Suppressor macrophage treated with lipopolysaccharide for 4 hours (primary cell): ENCODE measurements at regions not wholly inside any gene's neighbourhood (a gene's known extent, or its start where the extent isn't known, plus 50 kb on each side); places are given as distances from the start of the nearest gene placed in this dataset.
A peak's percentile ranks its signal among the peaks of the same experiment; 100 is the strongest.
"Not testable (repeated sequence)": the region's sequence is repeated elsewhere in the genome, so short reads cannot be mapped to it uniquely, and the experiment has no call there.

Source experiments
- DNase-seq: peaks from one replicate; pipeline ENCODE4 v3.0.0-alpha.2; 2020

DNA sequence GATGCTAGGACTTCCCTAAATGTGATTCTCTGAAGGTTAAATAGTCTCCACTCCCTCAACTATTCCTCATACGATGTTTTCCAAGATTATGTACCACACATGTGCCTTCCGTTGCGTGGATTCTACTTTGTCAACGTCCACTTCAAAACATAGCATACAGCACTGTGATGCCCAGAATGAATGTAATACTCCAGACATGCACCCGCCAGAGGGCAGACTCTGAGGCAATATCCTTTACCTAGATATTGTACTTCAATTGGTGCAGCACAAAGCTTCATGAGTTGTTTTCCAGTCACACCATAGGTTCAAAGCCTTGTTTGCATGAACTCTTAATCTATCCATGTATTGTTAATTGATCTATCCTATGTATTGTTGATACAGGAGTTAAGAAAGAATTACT is 201.0 kb upstream of the NABP1 start:
- DNase-seq, result no peak

DNA sequence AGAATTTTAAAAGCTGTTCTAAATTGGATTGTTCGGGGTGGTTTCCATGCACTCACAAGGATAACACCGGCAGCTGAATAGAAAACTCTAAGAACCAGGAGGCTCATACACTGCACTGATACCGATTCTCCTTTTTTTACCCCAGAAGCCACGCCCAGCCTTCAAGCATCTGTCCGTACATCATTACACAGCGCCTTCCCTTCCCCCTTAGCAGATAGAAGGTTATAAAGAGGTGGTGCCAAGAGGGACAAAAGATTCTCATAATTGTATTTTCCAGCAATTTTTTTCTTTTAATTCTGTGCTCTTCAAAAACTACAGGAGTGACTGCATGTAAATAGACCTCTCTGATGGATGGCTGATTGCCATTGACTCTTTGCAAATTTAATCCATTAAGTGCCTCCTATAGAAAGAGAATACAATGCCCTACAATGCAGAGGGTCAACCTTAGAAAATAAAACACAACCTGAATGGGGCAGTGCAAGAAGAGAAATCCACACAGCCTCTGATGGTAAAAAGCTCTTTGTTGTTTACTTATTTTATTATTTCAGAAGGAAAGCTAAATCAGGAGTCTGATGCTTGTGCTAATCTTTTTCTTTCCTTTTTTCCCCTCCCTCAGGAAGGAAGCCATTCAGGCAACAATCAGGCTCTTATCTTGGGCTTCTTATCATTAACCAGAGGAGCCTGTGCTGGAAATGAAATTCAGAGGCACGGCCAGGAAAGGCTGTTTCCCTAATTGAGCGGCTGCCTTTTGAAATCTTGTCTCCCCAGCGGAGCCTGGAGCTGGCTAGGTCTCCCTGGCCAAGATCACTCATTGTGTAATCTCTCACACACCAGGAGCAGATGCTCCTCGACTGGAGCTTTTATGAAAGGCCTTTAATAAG is 198.9 kb upstream of the NABP1 start:
- DNase-seq, result no peak

DNA sequence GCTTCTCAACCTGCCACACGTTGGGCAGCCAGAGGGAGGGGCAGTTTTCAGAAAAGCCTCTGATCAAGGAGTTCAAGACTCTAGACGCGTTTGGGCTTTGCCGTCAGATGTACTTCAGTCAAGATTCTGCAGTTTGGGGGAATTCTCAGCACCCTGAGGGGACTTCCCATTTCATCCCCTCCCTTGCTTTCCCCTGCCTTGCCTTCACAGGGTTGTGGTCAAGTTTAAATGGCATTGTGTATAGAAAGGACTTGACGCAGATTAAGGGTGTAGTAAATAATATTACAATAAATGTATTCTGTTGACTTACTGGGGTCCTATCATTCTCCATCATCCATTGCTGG is 198.3 kb upstream of the NABP1 start:
- peak; percentile 35 for DNase-seq

DNA sequence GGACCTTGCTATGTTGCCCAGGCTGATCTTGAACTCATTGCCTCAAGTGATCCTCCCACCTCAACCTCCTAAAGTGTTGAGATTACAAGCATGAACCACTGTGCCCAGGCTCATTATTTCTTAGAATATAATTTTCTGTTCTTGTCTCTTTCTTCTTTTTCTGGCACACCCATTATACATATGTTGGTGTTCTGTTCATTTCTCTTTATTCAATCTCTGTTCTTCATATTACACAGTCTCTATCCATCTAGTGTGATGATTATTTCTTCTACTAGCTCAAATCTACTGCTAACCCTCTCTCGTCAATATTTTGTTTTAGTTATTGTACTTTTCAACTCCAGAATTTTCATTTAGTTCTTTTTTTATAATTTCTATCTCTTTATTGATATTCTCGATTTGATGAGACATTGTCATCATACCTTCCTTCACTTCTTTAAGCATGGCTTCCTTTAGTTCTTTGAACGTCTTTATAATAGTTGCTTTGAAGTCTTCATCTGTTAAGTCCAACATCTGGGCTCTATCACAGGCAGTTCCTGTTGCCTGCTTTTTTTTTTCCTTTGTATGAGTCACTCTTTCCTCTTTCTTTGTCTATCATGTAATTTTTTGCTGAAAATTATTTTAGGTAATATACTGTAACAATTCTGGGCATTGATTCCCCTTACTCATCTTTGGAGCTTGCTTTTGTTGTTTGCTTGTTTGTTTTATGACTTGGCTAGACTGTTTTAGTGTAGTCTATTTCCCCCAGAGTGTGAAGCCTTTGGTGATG is 196.4 kb upstream of the NABP1 start:
- DNase-seq, result no peak

DNA sequence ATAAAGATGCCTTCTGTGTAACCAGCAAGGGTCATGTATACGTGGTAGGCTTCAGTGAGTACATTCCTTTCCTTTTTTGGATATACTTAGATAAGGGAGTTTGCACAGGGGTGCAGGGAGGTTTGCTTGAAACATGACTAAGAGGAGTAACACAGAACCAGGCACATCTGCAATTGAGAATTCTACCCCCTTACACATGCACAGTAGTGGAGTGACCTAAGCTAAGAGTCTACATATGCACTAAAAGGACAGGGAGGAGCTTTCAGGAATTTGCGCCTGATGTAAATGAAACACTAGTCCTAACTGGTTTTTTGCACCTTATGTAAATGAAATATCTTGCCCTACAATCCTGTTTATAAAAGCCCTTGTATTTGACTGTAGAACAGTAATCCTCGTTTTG is 194.8 kb upstream of the NABP1 start:
- DNase-seq, result no peak

DNA sequence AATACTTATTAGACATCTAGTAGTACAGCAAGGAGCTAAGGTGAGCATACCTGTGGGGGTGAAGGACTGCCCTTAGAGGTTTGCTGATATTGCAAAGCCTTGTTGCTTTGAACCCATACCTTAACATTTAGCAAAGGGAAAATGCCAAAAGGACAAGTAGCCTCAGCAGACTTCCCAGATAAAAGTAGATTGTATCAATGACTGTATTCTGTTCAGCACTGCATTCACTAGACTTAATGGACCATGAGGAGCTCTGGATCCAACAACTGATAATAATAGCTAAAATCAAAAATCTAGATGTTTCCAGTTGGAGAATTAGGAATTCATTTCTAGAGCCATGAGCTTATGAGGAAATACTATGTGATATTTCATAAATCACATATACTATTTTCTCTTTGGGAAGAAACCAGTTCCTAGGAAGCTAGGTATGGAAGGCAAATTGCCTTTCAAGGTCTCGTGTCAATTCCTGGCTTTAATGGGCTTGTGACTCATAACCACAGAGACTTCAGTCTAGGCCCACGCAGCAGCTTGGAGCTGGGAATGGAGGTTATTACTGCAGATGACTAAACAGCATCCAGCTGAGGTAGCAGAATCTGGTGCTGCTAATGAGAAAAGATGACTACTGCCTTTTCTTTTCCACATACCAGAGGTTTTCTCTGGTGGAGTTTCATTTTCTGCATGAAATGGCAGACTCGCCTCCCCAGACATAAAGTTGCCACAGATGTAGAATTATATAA is 191.2 kb upstream of the NABP1 start:
- DNase-seq, result peak; percentile 93

DNA sequence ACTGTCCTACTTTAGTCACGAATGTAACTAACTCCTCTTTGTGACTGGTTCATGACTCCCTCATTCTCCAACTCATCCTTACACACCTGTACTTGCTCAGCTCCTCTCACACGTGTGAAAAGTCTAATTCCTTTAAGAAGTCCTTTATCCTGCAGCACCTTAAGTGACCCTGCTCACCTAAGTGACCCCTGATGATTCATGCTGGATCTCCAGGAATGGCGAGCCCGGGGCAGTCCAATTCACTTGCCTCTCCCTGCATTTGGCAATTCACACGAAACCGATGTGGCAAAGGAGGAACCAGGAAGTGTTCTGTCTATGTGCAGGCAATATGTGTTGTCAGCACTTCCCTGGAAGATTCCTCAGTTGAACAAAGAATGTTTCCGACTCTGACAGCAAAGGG is 189.8 kb upstream of the NABP1 start:
- peak; percentile 39 for DNase-seq

DNA sequence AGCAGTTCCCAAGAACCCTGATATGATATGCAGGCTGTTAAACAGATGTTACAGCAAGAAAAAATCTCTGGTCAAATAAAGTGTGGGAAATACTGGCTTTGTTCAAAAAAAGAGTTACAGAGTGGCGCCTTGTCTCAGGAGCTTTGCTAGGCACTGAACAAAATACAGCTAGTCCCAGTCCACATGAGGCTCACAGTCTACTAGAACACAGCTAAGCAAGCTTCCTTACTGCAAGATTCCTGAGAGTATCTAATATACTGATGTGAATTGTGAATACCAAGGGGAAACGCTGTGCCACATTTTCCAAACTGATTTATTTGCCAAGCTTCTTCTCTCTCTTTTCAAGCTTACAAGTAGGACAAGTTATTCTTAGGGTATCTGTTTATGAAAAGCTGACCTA is 188.8 kb upstream of the NABP1 start:
- no peak for DNase-seq

DNA sequence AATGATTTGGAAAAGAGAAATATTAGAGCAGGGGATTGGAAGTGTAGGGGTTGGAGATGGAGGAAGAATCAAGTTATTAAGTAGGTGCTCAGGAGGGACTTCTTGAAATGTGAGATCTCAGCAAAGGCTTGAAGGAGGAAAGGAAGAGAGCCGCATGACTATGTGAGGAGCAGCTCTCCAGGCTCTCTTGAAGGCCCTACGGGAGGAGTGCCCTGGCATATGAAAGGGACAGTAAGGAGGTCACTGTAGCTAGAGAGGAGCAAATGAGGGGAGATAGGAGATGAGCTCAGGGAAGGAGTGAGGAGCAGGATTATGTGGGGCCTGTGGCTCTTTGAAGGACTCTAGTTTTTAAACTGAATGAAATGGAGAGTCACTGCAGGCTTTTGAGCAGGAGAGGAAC is 181.1 kb upstream of the NABP1 start:
- DNase-seq, result no peak

DNA sequence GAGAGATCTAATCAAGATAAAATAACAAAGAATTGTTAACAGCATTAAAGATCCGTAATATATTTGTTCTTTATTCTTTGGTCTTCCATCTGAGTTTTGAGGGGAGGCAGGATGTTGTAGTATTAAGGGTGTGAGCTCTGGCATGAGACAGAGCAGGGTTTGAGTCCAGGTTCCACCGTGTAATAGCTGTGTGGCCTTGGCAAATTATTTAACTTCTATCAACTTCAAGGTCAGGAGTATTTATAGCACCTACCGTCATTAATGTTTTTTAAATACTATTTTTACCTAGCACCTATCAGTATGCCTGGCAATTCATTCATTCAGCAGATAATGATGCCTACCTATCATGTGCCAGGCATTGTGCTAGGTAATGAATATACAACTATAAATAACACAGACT is 180.1 kb upstream of the NABP1 start:
- no peak for DNase-seq

DNA sequence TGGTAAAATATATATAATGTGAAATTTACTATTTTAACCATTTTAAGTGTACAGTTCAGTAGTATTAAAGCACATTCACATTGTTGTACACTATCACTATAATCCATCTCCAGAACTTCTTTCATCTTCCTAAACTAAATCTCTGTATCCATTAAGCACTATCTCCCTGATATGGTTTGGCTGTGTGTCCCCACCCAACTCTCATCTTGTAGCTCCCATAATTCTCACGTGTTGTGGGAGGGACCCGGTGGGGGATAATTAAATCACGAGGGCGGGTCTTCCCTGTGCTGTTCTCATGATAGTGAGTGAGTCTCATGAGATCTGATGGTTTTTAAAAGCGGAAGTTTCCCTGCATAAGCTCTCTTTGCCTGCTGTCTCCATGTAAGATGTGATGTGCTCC is 178.9 kb upstream of the NABP1 start:
- no peak for DNase-seq

DNA sequence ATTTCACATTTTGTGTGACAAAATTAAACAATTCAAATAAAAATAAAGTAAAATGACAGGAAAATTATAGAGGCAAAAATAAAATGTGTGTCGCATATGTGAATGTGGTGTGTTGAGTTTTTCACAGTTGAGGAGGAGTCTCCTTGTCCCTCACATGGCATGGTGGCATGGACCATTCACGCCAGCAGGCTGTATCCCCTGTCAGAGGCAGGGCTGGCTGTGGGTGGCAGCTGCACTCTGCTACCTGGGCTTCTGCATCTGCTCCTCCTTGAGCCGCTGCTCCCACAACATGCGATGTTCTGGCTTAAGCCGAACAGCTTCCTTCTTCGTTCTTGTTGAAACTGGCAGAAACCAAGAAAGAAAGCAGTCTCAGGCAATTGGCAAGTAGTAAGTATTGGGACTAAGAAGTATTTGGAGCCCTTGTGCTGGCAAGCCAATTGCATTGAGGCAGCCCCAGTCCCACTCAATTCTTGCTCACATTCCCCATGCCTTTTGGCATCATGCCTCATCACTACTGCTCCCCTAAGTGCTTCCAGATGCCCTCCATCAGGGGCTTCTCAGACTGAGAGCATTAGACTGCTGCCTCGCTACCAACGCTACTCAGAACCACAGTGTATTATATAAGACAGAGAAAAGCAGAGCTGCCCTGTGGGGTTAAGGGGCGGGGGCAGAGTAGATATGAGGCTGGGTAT is 177.9 kb upstream of the NABP1 start:
- no peak for DNase-seq

DNA sequence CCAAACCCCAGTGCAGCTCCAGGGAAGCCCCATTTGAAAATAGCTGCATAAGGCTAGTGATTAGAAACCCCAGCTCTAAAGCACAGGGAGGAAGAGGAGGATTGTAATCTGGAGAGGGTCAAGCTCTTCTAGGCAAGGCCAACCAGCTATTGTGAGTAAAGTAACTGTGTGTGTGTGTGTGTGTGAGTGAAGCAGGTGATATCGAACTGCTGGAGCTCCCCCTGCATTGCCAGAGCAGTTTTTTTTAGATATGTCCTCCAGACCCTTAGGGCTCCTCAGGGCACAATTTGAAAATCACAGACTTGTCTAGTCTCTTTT is 177.4 kb upstream of the NABP1 start:
- DNase-seq, result no peak

DNA sequence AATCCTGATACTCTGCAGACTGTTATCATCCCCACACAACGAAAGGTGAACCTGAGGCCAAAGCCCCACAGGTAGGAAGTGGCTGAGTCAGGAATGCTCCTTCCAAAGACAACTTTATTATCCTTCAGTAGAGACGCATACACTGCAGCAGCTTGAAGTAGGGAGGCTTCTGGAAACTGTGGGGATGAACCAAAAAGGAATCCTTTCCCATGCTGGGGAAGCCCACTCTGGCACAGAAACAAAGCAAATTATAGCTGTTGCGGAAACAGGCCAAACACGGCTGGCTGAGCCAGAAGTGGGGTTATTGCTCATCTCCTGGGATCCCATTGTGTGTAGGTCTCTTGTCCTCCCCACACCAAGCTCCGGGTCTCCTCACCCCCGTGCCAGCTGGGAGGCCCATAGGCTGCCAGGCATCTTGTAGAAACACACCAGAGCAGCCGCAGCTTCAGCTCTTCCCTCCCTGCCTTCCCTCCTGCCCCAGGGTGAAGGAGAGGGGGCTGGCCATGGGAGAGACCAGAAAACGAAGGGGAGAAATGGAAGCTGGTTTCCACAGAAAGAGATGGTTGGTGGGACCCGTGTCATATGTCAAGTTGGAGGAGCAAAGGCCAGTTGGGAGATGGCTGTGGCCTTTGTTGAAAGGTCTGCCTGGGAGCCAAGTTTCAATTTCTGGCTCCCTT is 176.9 kb upstream of the NABP1 start:
- DNase-seq, result no peak

DNA sequence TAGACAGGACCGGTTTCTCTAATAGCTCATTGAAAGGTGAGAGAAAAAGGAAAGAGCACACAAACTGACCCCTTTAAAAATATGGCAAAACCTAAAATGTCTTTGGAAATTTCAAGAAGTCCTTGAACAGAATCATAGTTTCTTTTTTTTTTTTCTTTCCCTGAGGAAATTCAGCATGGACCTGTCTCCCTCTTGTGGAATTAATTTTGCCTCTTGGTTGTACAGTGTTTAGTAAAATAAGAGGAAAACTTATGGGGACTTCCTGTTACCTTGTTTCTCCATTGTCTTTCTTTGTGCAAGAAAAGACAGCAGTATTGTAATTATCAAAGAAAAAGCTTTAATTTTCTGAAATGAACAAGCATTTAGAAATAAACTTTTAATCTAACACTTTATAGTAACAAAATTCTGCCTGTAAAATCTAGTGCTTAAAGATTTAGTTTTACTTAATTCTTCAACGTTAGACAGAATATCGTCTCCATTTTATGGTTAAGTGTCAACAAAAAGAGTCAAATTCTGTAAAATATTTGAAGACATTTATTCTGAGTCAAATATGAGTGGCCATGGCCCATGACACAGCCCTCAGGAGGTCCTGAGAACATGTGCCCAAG is 176.3 kb upstream of the NABP1 start:
- DNase-seq, result peak; percentile 42

DNA sequence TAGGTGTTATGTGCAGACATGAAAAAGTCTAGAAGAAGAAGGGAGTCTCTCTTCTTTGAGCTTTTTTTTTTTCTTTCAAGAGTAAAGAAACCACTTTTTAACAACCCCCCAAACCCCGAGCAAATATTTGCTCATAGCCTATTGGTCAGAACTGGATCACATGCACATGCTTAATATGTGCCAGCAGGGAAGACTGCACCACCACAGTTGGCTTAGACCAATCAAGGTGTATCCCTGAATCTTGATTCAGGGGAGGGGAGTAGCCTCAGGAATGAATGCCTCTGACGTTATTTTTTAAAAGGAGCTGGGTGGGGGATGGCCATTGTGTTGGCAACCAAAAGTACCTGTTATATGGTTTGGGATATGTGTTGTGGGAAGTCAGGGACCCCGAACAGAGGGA is 171.4 kb upstream of the NABP1 start:
- DNase-seq, result no peak

DNA sequence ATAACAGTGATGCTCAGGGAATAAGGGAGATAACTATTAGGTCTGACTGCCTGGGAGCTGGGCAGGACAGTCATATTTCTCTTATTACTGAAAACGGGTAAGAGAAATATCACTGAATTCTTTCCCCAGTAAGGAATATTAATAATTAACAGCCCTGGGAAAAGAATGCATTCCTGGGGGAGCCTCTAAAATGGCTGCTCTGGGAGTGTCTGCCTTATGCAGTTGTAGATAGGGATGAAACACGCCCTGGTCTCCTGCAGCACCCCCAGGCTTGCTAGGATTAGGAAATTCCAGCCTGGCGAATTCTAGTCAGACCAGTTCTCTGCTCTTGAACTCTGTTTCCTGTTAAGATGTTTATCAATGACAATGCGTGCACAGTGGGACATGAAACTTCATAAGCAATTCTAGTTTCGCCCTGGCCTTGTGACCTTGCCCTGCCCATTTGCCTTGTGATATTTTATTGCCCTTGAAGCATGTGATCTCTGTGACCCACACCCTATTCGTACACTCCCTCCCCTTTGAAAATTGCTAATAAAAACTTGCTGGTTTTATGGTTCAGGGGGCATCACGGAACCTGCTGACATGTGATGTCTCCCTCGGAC is 170.6 kb upstream of the NABP1 start:
- not testable (repeated sequence) for DNase-seq

DNA sequence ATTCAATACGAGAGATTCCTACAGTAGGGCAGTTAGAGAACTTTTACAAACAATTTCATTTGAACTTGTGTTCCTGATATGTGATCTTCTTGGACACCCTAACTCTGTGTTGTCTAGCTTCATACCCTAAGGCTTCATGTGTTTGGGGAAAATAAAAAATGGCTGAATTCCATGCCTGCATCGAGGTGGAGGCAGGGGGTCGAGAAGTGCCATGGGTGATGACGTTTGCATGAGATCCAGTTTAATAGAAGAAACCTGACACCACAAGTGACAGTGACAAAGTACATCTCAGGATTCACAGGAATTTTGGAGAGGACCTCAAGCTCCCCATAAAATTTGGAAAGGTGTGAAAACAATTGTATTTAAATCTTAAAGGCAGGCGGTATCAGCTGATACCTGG is 169.2 kb upstream of the NABP1 start:
- no peak for DNase-seq

DNA sequence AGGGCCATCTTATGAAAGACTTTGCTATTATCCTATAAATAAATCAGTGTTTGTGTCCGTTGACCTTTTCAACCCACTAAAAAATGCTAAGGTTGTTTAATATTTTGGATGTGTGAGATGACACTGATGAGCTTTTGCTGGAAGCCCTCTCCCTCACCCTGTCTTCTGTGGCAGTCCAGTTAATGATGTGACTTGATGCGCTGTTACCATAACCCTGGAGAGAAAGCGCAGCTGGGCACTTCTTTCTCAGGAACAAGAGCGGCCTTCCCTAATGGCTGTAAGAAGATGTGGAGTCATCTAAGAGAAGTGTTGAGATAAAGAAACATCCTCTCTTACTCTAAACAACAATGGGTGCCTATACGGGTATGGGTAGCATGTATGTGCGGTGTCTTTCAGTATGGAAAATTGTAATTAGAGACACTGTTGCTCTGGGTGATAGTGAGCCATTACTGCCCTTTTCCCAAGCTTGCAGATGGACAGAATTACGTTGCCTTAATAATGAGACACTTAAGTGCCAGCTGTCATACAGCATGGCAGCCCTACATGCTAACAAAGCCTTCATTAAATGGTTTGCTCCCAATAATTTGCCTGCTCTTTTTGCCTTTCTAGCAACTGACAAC is 165.6 kb upstream of the NABP1 start:
- DNase-seq, result no peak

DNA sequence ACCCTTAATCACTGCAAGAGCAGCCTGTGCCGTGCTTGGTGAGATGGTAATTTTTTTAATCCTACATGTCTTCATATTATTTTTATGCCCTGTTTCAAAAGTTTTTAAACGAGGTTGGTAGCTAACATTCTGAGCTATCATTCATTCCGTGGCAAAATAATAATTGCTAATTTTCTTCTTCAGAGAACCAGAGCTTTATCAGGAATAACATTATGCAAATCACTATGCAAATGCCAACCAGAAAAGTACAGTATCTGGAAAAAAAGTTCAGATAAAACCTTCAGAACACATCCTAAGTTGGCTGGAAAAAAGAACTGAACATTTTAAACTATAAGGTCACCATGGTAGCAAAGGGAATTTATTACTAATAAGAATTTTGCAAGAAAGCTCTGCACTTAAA is 165.1 kb upstream of the NABP1 start:
- DNase-seq, result no peak

DNA sequence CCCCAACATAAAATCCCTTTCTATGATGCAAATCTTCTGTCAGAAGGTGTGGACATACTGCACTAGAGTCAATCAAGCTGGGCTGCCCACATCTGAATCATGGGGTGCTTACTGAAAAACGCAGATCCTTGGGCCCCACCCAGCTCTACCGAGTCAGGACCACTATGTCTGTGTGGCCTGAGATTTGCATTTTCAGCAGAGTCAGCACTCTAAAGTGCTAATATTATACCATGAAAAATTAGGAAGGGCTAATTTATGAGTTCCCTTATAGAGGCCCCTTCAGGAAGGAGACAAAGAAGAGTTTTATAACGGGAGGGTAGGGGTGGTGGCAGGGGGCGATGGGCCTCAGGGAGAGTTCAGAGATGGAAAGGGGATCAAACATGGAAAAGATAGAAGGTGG is 163.3 kb upstream of the NABP1 start:
- DNase-seq, result no peak
